ENCODE measurements at regions not wholly inside any gene's neighbourhood (a gene's known extent, or its start where the extent isn't known, plus 50 kb on each side); places are given as distances from the start of the nearest gene placed in this dataset.

DNA sequence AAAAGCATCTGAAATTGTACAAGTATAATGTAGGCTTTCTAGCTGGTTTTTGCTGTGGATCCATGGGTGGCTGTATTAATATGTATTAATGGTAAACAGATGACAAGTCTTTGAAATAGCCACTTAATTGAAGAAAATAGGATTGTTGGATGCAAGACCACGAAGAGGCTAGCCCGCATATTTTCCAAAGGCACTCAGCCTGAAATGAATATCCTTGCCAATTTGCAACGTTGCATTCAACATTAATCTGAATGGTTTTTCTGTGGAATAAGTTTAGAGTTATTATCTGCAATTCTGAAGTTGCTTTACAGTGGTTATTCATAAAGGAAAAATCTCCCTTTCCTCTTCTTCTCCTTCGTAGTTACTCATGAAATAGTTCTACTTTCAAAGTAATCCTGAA is 86.2 kb upstream of the SPATS2L start:
- no peaks in the 10 kb centered on the region for H3K36me3 ChIP-seq
- no peak overlapping the region for H3K27ac ChIP-seq
- no peaks in the 10 kb centered on the region for H3K9me3 ChIP-seq
- no peak for DNase-seq
- H3K4me1 ChIP-seq = no peaks in the 10 kb centered on the region
- no peaks in the 10 kb centered on the region for H3K27me3 ChIP-seq (replicated peaks in 1 of 7)
- intact Hi-C loops (cut with DNase I; ENCODE audit: low total_unique reads) = no loop called here
- H3K4me3 ChIP-seq = no peak overlapping the region
- TF ChIP-seq, protein P1, sequence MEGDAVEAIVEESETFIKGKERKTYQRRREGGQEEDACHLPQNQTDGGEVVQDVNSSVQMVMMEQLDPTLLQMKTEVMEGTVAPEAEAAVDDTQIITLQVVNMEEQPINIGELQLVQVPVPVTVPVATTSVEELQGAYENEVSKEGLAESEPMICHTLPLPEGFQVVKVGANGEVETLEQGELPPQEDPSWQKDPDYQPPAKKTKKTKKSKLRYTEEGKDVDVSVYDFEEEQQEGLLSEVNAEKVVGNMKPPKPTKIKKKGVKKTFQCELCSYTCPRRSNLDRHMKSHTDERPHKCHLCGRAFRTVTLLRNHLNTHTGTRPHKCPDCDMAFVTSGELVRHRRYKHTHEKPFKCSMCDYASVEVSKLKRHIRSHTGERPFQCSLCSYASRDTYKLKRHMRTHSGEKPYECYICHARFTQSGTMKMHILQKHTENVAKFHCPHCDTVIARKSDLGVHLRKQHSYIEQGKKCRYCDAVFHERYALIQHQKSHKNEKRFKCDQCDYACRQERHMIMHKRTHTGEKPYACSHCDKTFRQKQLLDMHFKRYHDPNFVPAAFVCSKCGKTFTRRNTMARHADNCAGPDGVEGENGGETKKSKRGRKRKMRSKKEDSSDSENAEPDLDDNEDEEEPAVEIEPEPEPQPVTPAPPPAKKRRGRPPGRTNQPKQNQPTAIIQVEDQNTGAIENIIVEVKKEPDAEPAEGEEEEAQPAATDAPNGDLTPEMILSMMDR (IDR thresholded peaks at IDR 0.05 in 8 of 11, conservative IDR thresholded peaks at IDR 0.05 in 3 of 11) = no peak
- no peak for TF ChIP-seq POLR2A (IDR thresholded peaks at IDR 0.05)
- TF ChIP-seq POLR2AphosphoS5 (IDR thresholded peaks at IDR 0.05) = no peak
- 72 to 87% (median 84%) methylated on average over 4 of the region's 4 CpGs for WGBS, 5 donors

DNA sequence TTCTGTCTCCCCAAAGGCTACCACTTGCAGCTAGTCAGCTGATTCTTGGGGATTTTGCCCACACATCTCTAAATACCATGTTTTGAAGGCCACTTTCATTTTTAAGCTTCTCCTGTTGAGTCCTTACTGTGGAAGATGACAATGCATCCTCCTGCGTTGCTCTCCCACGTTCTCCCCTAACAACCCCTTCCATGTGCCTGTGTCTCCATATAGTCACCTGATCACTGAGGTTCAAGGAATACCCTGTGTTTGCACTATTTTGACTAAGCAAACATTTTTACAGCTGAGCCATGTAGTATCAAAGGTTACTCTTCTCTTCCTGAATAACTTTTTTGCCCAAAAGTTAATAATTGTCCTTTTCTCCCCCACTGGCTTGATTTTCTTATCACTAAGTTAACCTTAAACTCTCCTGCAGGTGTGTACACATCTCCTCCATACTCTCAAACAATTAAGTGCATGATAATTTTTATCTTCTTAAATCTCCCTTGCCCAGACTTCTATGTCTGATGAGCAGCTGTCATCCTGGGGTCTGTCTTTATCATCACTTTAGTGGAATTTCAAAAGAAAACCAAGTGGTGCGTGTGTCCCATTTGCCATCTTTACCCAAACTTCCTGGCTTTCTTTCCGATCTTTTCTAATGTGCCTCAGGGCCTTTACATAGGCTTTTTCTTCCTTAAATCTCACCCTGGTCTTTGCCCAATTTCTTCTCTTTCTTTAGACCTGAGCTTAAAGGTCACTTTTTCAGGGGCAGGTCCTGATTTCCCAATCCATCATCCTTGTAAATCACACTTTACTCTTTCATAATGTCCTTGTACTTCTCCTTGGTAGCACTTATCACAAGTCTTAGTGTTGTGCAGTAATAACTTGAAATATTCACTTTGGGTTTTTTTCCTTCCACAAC is 85.2 kb upstream of the SPATS2L start:
- 77 to 90% (median 90%) methylated on average over 4 of the region's 4 CpGs for WGBS, 5 donors
- Histone ChIP-seq H3K4me1 (peaks cover 0 to 3% (median 0%) of the 10 kb centered on the region in 6 donors), H3K9me3 (no peaks in the 10 kb centered on the region), H3K36me3 (no peaks in the 10 kb centered on the region), H3K27ac (no peak overlapping the region), H3K4me3 (no peak overlapping the region), H3K27me3 (replicated peaks in 1 of 7) (no peaks in the 10 kb centered on the region)
- intact Hi-C loops (cut with DNase I; ENCODE audit: low total_unique reads) = no loop called here
- no peak for DNase-seq
- TF ChIP-seq, protein P1 (IDR thresholded peaks at IDR 0.05 in 8 of 11, conservative IDR thresholded peaks at IDR 0.05 in 3 of 11) = no peak
- TF ChIP-seq POLR2AphosphoS5 (IDR thresholded peaks at IDR 0.05) = no peak
- no peak for TF ChIP-seq POLR2A (IDR thresholded peaks at IDR 0.05)

DNA sequence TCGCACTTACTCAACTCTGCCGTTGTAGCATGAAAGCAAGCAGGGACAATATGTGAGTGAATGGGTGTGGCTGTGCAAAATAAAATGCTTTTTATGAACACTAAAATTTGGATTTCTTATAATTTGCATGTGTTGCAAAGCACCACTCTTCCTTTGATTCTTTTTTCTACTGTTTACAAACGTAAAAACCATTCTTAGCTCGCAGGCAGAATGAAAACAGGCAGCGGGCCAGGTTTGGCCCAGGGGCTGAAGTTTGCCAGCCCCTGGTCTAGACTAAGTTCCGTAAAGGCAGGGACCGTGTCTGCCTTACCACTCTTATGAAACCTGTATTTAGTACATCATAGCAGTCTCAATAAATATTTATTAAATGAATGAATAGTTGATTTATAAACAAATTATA is 83.7 kb upstream of the SPATS2L start:
- 77 to 85% (median 78%) methylated on average over 7 of the region's 7 CpGs for WGBS, 5 donors

DNA sequence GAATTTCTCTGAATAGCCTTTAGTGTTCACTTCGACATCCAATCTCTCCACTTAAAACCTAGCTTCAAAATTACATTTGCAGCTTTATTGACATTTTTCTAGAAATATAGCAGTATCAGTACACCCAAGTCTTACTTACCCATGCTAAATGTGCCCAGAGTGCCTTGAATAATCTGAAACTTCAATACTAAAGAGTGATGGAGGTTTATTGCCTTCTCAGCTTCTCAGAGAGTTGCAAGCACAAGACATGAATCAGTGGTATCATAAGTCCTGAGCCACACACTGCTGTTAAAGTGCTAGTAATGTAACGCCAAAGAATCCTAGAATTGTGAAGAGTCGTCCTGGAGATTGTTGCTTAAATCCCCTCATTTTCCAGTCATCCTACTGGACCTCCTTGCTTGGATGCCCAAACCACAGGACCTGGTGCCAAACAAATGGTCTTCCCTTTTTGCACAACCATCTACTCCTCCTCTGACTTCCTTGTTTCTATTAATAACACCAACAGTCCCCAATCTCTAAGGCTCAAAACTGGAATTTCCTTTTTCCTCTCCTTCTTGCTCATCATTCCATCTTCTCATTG is 83.2 kb upstream of the SPATS2L start:
- no peak overlapping the region for H3K4me3 ChIP-seq
- 70 to 90% (median 86%) methylated on average over 3 of the region's 3 CpGs for WGBS, 5 donors
- peaks cover 0 to 7% (median 0%) of the 10 kb centered on the region in 6 donors for H3K4me1 ChIP-seq
- no peaks in the 10 kb centered on the region for H3K27me3 ChIP-seq (replicated peaks in 1 of 7)
- H3K9me3 ChIP-seq = no peaks in the 10 kb centered on the region
- TF ChIP-seq POLR2AphosphoS5 (IDR thresholded peaks at IDR 0.05) = no peak
- TF ChIP-seq POLR2A (IDR thresholded peaks at IDR 0.05) = no peak
- TF ChIP-seq, protein P1 (IDR thresholded peaks at IDR 0.05 in 8 of 11, conservative IDR thresholded peaks at IDR 0.05 in 3 of 11) = no peak
- no peak overlapping the region for H3K27ac ChIP-seq
- no peak for DNase-seq
- no peaks in the 10 kb centered on the region for H3K36me3 ChIP-seq
- intact Hi-C loops (cut with DNase I; ENCODE audit: low total_unique reads) = no loop called here

More for the DNA sequence above, 83.7 kb upstream of the SPATS2L start:
- Histone ChIP-seq H3K36me3 (no peaks in the 10 kb centered on the region), H3K4me3 (no peak overlapping the region), H3K27ac (no peak overlapping the region), H3K9me3 (no peaks in the 10 kb centered on the region), H3K27me3 (replicated peaks in 1 of 7) (no peaks in the 10 kb centered on the region), H3K4me1 (peaks cover 0 to 7% (median 0%) of the 10 kb centered on the region in 6 donors)
- intact Hi-C loops (cut with DNase I; ENCODE audit: low total_unique reads) = no loop called here
- no peak for DNase-seq
- TF ChIP-seq POLR2A (IDR thresholded peaks at IDR 0.05) = no peak

All from spleen (tissue), 11 donors.